IPS-20b (cell line): ENCODE measurements at regions not wholly inside any gene's neighbourhood (a gene's known extent, or its start where the extent isn't known, plus 50 kb on each side); places are given as distances from the start of the nearest gene placed in this dataset.
"Not testable (repeated sequence)": the region's sequence is repeated elsewhere in the genome, so short reads cannot be mapped to it uniquely, and the experiment has no call there.

Experiments used
- H3K27ac ChIP-seq: one replicate; pipeline ENCODE4 v1.5.1; 2013; ENCODE audit warnings: low read length
- H3K27me3 ChIP-seq: 2 replicates; pipeline ENCODE4 v1.6.1; 2013; ENCODE audit warnings: mild to moderate bottlenecking, low read length, inconsistent platforms; ENCODE audit not compliant: insufficient read depth
- H3K36me3 ChIP-seq: 2 replicates; pipeline ENCODE4 v1.6.1; 2013; ENCODE audit warnings: low read depth, mild to moderate bottlenecking, inconsistent platforms, low read length, moderate library complexity; ENCODE audit not compliant: insufficient read depth
- H3K4me1 ChIP-seq: 2 replicates; pipeline ENCODE4 v1.6.1; 2013; ENCODE audit warnings: mild to moderate bottlenecking, control low read depth, inconsistent platforms, low read length, moderate library complexity; ENCODE audit not compliant: insufficient read depth
- H3K4me3 ChIP-seq: 2 replicates; pipeline ENCODE4 v1.5.1; 2013; ENCODE audit warnings: mild to moderate bottlenecking, low read length, inconsistent platforms
- H3K9ac ChIP-seq: 2 replicates; pipeline ENCODE4 v1.6.1; 2013; ENCODE audit warnings: low read depth, mild to moderate bottlenecking, inconsistent platforms, low read length, moderate library complexity
- H3K9me3 ChIP-seq: 2 replicates; pipeline ENCODE4 v1.6.1; 2013; ENCODE audit warnings: mild to moderate bottlenecking, low read depth, low read length, inconsistent platforms; ENCODE audit not compliant: insufficient read depth

DNA sequence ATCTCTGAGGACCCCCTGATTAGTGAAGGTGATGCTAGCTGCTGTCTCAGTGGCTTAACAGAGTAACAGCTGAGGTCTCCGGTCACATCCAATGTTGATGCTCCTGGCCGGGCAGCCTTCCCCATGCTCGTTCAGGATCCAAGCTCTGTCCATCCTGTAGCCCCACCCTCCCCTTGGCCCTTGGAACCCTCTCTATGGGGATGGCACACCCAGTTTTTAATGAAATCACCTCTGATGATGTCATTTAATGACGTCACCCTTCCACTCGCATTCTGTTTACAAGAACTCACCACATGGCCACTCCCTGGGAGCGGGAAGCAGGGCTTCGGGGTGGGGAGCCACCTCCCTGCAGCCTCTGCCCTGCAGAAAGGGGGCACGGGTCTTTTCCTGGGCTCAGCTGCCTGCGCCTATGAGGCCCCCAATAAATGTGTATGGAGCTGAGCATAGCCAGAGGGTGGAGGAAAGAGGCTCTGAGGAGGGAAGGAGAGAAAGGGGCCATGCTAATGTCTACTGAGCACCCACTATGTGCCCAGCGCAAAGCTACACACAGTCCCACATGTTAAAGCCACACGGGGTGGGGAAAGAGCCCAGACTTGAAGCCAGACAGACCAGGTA lies 95.5 kb downstream of the OAT start:
- Histone ChIP-seq H3K4me3 (no peak overlapping the region), H3K9me3 (no peaks in the 10 kb centered on the region), H3K36me3 (no peaks in the 10 kb centered on the region)

DNA sequence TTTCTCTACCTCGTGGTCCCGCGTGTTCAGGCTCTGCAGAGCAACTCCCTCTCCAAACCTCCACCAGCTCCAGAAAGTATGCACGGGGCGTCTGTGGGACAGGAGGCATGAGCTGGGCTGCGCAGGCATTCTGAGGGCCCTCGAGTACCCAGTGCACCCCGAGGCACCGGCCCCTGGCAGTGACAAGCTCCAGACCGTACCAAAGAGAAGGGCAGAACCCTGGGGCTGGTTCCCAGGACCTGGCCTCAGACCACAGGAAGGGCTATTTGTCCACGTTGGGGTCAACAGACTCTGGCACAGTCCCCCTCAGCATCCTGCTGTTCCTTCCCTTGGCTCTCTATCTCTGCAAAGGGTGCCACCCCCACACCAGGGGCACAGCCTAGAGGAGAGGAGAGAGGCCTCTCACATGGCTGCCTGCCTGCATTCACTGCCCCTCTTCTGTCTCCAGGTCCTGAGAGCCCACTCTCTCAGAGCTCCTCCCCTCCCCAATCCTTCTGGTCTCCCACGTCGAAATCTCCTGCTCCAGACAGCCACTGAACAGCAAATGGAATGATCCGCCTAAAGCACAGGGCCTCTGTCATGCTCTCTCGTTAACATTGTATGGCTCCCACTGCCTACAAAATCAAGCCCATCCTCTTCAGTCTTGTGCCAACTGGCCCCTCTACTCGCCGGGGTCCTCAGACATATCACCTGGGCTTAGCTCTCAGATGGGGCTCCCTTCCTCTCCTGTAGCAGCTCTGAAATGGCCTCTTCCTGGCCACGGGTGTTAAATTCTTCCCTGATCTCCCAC lies 96.3 kb downstream of the OAT start:
- H3K27me3 ChIP-seq = no peaks in the 10 kb centered on the region; the same call in 1 of the 2 replicates
- no peaks in the 10 kb centered on the region for H3K4me1 ChIP-seq
- no peaks in the 10 kb centered on the region for H3K36me3 ChIP-seq
- no peak overlapping the region for H3K4me3 ChIP-seq
- H3K9me3 ChIP-seq = no peaks in the 10 kb centered on the region
- no peak overlapping the region for H3K9ac ChIP-seq
- no peak overlapping the region for H3K27ac ChIP-seq

More for the DNA sequence above, 95.5 kb downstream of the OAT start:
- no peak overlapping the region for H3K27ac ChIP-seq
- no peak overlapping the region for H3K9ac ChIP-seq
- no peaks in the 10 kb centered on the region; the same call in 1 of the 2 replicates for H3K27me3 ChIP-seq
- no peaks in the 10 kb centered on the region for H3K4me1 ChIP-seq

DNA sequence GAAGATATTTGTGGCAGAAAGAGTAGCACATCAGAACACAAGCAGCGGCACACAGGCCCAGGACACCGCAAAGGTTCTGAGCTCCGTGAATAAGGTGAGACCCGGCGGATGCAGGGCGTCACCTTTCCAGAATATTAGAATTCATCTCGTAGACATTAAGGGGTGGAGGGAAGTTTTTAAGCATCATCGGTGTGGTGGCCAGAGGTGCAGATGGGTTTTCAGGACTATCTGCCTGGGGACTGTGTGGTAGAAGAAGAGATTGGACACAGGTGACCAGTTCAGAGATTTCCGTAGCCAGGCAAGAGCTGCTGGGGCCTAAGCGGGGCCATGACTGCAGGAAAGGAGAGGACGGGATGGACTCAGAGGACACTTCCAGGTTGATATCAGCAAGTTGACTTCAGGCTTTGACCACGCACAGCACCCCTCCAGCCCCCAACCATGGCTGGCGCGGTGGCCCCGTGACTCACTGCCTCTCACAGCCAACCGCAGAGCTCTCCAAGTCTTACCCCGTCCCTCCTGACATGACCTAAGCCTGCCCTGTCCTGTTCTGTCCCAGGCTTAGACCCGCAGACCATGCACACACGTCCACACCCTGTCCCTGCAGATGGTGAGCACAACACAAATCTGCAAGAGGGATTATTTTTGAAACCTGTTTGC lies 97.2 kb downstream of the OAT start:
- Histone ChIP-seq H3K27ac (no peak overlapping the region), H3K27me3 (no peaks in the 10 kb centered on the region; the same call in 1 of the 2 replicates), H3K4me1 (no peaks in the 10 kb centered on the region), H3K36me3 (no peaks in the 10 kb centered on the region), H3K9me3 (no peaks in the 10 kb centered on the region), H3K4me3 (no peak overlapping the region), H3K9ac (no peak overlapping the region)

DNA sequence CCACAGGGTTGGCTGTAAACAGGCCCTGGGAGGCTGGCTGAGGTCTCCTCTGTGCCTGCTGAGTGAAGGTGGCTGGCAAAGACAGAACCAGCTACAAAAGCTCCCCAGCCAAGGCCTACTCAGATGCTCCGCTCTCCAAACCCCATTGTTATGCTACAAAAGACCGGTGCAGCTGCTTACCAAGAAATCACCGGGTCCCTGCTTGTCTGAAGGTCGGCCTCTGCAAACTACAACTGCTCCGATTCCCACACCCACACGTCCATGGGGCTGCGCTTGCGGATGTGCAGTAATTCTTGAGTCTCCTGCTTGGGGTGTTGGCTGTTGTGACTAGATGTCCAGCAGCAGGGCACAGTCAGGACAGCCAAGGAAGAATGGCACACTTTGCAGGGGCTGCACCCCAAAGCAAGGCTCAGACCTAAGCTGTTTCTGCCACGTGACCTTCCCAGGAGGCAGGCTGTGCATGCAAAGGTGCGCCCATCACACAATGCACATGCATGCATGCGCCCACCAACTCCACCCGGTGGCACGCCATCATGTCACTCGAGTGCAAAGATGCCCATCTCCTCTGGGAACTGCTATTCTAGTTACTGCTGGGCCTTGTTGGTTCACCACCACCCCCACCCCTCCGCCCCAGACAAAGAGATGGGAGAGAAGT lies 97.8 kb downstream of the OAT start:
- H3K4me3 ChIP-seq = no peak overlapping the region
- H3K9me3 ChIP-seq = no peaks in the 10 kb centered on the region

DNA sequence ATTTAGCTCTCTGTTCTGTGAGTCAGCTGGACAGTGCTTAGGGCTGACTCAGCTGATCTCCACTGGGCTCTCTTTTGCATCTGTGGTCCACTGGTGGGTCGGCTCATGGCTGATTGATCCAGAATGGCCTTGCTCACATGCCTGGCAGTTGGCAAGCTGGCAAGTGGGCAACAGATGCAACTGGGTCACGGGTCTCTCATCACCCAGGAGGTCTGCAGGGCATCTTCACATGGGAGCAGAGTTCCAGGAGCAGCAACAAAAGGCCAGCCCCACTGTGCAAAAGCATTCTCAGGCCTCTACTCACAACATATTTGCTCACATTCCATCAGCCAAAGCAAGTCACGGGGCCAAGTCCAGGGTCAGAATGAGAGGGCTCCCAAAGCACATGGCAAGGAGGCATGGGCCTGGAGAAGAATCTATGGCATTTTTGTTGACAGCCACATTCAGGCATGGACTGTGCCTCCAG lies 98.8 kb downstream of the OAT start:
- Histone ChIP-seq H3K27ac (no peak overlapping the region), H3K4me1 (no peaks in the 10 kb centered on the region), H3K9ac (no peak overlapping the region), H3K9me3 (no peaks in the 10 kb centered on the region), H3K4me3 (no peak overlapping the region), H3K36me3 (no peaks in the 10 kb centered on the region), H3K27me3 (no peaks in the 10 kb centered on the region)

More for the DNA sequence above, 97.8 kb downstream of the OAT start:
- no peaks in the 10 kb centered on the region for H3K36me3 ChIP-seq
- no peaks in the 10 kb centered on the region for H3K4me1 ChIP-seq
- no peaks in the 10 kb centered on the region for H3K27me3 ChIP-seq
- H3K9ac ChIP-seq = no peak overlapping the region
- H3K27ac ChIP-seq = no peak overlapping the region

DNA sequence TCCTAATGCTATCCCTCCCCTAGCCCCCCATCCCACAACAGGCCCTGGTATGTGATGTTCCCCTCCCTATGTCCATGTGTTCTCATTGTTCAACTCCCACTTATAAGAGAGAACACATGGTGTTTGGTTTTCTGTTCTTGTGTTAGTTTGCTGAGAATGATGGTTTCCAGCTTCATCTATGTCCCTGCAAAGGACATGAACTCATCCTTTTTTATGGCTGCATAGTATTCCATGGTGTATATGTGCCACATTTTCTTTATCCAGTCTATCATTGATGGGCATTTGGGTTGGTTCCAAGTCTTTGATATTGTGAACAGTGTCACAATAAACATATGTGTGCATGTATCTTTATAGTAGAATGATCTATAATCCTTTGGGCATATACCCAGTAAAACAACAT lies 99.2 kb downstream of the OAT start:
- not testable (repeated sequence) for H3K27ac ChIP-seq, H3K9me3 ChIP-seq, H3K9ac ChIP-seq, H3K4me1 ChIP-seq, H3K4me3 ChIP-seq, H3K27me3 ChIP-seq, H3K36me3 ChIP-seq

DNA sequence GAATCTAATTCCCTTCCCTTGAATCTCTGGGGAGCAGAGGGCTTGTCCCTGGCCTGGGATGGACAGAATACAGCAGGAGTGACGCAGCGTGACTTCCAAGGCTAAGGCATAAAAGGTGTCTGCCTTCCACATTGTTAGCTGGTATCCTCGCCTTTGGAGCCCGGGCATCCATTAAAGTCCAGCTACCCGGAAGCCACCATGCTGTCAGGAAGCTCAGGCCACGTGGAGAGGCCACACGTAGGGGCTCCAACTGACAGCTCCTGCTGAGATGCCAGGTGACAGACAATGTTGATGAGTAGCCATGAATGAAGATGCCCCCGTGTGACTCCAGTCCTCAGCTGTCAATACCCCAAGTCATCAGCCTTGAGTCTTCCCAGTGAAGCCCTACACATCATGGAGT lies 99.9 kb downstream of the OAT start:
- Histone ChIP-seq H3K27ac (no peak overlapping the region), H3K9me3 (no peaks in the 10 kb centered on the region), H3K36me3 (no peaks in the 10 kb centered on the region), H3K4me1 (no peaks in the 10 kb centered on the region), H3K4me3 (no peak overlapping the region), H3K9ac (no peak overlapping the region), H3K27me3 (no peaks in the 10 kb centered on the region)

DNA sequence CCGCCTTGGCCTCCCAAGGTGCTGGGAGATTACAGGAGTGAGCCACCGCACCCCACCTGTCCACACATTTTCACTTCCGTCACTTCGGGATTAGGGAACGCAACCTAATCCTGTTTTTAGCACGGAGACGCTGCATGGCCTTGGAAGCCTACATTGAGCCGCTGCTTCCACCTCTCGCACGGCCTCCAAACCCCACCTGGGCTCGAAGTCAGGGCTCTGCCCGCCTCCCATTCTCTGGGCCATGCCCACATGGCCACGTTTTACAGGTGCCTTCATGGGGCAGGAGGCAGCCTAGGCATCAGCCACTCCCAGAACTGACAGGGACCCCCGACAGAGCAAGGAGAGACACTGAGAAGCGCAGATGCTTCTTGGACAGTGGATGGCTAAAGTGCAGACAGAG lies 100.6 kb downstream of the OAT start:
- Histone ChIP-seq H3K4me3 (no peak overlapping the region), H3K4me1 (no peaks in the 10 kb centered on the region), H3K9me3 (no peaks in the 10 kb centered on the region), H3K36me3 (no peaks in the 10 kb centered on the region), H3K9ac (no peak overlapping the region), H3K27ac (no peak overlapping the region), H3K27me3 (no peaks in the 10 kb centered on the region)

DNA sequence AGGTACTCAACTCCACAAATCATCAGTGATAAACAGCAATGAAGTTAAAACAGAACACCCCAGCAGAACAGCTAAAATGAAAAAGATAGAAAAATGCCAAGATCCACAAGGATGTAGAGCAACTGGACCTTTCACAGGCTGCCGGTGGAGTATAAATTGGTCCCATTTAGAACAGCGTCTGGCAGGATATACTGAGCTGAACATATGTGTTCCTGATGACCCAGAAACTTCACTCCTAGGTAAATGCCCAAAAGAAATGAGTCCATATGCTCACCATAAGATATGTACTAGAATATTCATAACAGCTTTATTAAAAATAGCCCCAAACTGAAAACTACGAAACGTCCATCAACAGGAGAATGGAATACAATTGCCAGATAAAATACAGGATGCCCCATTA lies 102.4 kb downstream of the OAT start:
- no peak overlapping the region for H3K4me3 ChIP-seq
- H3K9ac ChIP-seq = no peak overlapping the region
- H3K27ac ChIP-seq = no peak overlapping the region
- no peaks in the 10 kb centered on the region for H3K9me3 ChIP-seq
- no peaks in the 10 kb centered on the region for H3K4me1 ChIP-seq
- no peaks in the 10 kb centered on the region for H3K36me3 ChIP-seq
- no peaks in the 10 kb centered on the region for H3K27me3 ChIP-seq

DNA sequence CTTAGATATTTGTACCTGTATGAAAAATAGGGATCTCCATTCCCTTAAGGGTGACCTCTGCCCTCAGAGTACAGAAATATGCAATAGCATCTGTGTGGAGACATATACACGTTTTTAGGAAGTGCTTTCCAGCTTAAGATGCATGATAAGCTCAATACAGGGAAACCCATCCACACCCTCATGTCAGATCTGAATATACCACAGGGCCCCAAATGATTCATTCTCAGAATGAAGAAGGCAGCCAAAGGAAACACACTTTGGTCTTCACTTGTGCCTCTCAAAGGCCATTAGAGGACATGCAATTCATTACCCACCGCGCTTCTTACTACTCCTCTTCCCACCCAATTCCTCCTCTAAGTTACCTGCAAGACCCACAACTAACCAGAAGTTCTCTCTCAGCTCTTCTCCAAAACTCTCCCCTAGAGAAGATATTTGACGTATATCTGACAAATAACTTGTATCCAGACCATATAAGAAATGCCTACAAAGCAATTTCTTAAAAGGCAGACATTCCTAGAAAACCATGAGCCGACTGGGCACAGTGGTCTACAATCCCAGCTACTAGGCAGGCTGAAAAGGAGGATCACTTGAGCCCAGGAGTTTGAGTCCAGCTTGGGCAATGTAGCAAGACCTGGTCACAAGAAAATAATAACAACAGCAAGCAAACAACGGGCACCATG lies 103.0 kb downstream of the OAT start:
- Histone ChIP-seq H3K27me3 (no peaks in the 10 kb centered on the region), H3K9ac (no peak overlapping the region), H3K27ac (no peak overlapping the region), H3K4me1 (no peaks in the 10 kb centered on the region), H3K9me3 (no peaks in the 10 kb centered on the region), H3K36me3 (no peaks in the 10 kb centered on the region), H3K4me3 (no peak overlapping the region)

DNA sequence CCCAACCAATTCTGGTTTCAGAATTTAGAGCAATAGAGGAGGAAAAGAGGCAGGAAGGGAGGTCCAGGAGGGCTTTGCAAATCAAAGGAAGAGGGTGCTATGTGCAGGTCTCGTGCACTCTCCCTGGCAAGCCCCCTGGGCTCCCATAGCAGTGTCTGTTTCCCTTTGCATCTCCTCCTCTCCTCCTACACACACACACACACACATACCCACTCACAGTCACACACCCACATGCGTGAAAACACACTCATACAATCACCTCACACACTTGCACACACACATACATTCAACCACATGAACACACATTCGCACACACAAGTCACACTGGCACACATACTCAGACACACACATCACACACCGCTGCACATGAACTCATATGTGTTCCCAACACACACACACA lies 105.3 kb downstream of the OAT start:
- Histone ChIP-seq H3K9ac (no peak overlapping the region), H3K27ac (no peak overlapping the region), H3K27me3 (no peaks in the 10 kb centered on the region), H3K4me3 (no peak overlapping the region), H3K4me1 (no peaks in the 10 kb centered on the region), H3K9me3 (no peaks in the 10 kb centered on the region), H3K36me3 (no peaks in the 10 kb centered on the region)
